Adrenal gland (tissue), 5 donors: ENCODE measurements at regions not wholly inside any gene's neighbourhood (a gene's known extent, or its start where the extent isn't known, plus 50 kb on each side); places are given as distances from the start of the nearest gene placed in this dataset.

Experiments
- POLR2A ChIP-seq, 2 donors: fragments of 450-650 bp; IDR thresholded peaks; one replicate each; pipeline ENCODE4 v1.6.1; 2017; ENCODE audit warnings: antibody characterized with exemption in 2 of 2, mild to moderate bottlenecking in 2 of 2, moderate library complexity in 1 of 2
- TF ChIP-seq, protein P1 (sequence below), 6 experiments: fragments of 450-650 bp in 4 of 6; fragments of 200-600 bp in 2 of 6; sonication (generic) in 1 of 6; IDR thresholded peaks; 1 replicate in 5 of 6; 2 replicates in 1 of 6; pipeline versions ENCODE4 v1.5.1 to v1.8.0; 2016 to 2021; ENCODE audit warnings: antibody characterized with exemption in 6 of 6, mild to moderate bottlenecking in 2 of 6, moderate library complexity in 1 of 6
- donor health status: DM: no; HTN: no; CAD: no.

DNA sequence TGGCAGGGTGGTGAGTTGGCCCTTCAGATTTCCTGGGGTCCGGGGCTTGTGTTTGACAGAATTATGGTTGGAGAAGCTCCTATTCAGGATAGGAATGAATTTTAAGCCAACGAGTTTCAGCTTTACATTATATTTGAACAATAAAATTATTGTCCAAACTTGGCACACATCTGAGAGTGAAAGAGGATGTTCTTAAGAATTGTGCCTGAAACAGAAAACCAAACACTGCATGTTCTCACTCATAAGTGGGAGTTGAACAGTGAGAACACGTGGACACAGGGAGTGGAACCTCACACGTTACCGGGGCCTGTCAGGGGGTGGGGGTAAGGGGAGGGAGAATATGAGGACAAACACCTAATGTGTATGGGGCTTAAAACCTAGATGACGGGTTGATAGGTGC, 111.8 kb upstream of the ACTBL2 start:
- TF ChIP-seq POLR2A (IDR thresholded peaks at IDR 0.05) = no peak
- TF ChIP-seq, protein P1, sequence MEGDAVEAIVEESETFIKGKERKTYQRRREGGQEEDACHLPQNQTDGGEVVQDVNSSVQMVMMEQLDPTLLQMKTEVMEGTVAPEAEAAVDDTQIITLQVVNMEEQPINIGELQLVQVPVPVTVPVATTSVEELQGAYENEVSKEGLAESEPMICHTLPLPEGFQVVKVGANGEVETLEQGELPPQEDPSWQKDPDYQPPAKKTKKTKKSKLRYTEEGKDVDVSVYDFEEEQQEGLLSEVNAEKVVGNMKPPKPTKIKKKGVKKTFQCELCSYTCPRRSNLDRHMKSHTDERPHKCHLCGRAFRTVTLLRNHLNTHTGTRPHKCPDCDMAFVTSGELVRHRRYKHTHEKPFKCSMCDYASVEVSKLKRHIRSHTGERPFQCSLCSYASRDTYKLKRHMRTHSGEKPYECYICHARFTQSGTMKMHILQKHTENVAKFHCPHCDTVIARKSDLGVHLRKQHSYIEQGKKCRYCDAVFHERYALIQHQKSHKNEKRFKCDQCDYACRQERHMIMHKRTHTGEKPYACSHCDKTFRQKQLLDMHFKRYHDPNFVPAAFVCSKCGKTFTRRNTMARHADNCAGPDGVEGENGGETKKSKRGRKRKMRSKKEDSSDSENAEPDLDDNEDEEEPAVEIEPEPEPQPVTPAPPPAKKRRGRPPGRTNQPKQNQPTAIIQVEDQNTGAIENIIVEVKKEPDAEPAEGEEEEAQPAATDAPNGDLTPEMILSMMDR (IDR thresholded peaks at IDR 0.05) = no peak
